HCT116 (cell line): ENCODE measurements at regions not wholly inside any gene's neighbourhood (a gene's known extent, or its start where the extent isn't known, plus 50 kb on each side); places are given as distances from the start of the nearest gene placed in this dataset.

Experiments
- ATAC-seq: fragments of 200-7000 bp; cut with Tn5 transposase; 2 replicates; pipeline ENCODE4 v1.9.1; 2020; ENCODE audit warnings: mild to moderate bottlenecking, moderate library complexity
- BruUV-seq: library from RNA; stranded (reverse); fragments of 400-500 nt; replicated peaks from 2 replicates; lab custom pipeline; 2021; lab: Mats Ljungman, UMichigan
- CTCF ChIA-PET: fragments of 300-600 bp; sonication (Branson Sonifier 250); formaldehyde crosslinking; loops from one replicate; lab custom pipeline; 2021; ENCODE audit warnings: antibody characterized with exemption; lab: Charles Lee
- POLR2A ChIA-PET: fragments of 300-600, 350-600 bp; sonication (Branson Sonifier 250); formaldehyde crosslinking; loops from one replicate; lab custom pipeline; 2021; ENCODE audit warnings: antibody characterized with exemption; lab: Charles Lee
- RAD21 ChIA-PET, 2 experiments: fragments of 300-600 bp; sonication (Branson Sonifier 250); formaldehyde crosslinking; loops; one replicate each; lab custom pipeline; 2023; ENCODE audit warnings: low total read pairs in 2 of 2; ENCODE audit not compliant: uncharacterized antibody in 2 of 2, unreplicated experiment in 2 of 2, low non-redundant PET in 1 of 2; lab: Charles Lee
- DNase-seq: peaks from one replicate; pipeline ENCODE4 v3.0.0-alpha.2; 2010; ENCODE audit warnings: low read depth, low spot score
- H2AFZ ChIP-seq: fragments of 200-600 bp; shearing (Covaris generic), sonication (generic); 2 replicates; pipeline ENCODE4 v1.6.1; 2017; ENCODE audit warnings: low read depth, mixed run types, mixed read lengths, antibody characterized with exemption, low read length; ENCODE audit not compliant: poor library complexity, severe bottlenecking
- H3K27ac ChIP-seq: 2 replicates; pipeline ENCODE4 v1.5.1; 2012; ENCODE audit warnings: low read depth, low read length
- H3K27me3 ChIP-seq: fragments of 200-600 bp; sonication (generic); 2 replicates; pipeline ENCODE4 v1.6.1; 2016; ENCODE audit warnings: mixed run types, low read length, mixed read lengths; ENCODE audit not compliant: insufficient read depth
- H3K36me3 ChIP-seq, 2 experiments: fragments of 200-500 bp in 1 of 2; fragments of 200-600 bp in 1 of 2; sonication (Bioruptor generic) in 1 of 2; sonication (generic) in 1 of 2; 2 replicates each; pipeline versions ENCODE4 v1.5.1 to v1.6.1; 2014 to 2016; ENCODE audit warnings: low read length in 2 of 2, inconsistent platforms in 1 of 2, mixed read lengths in 1 of 2, mixed run types in 1 of 2; ENCODE audit not compliant: insufficient read depth in 2 of 2, control insufficient read depth in 1 of 2
- H3K4me1 ChIP-seq, 2 experiments: fragments of 200-600 bp in 1 of 2; sonication (generic) in 1 of 2; 2 replicates each; pipeline versions ENCODE4 v1.5.1 to v1.6.1; 2012 to 2017; ENCODE audit warnings: low read length in 2 of 2, inconsistent platforms in 1 of 2, mild to moderate bottlenecking in 1 of 2, mixed read lengths in 1 of 2, mixed run types in 1 of 2, moderate library complexity in 1 of 2; ENCODE audit not compliant: insufficient read depth in 2 of 2, control insufficient read depth in 1 of 2
- H3K4me2 ChIP-seq: fragments of 200-600 bp; sonication (generic); 2 replicates; pipeline ENCODE4 v1.6.1; 2017; ENCODE audit warnings: mixed run types, low read length, mixed read lengths
- H3K4me3 ChIP-seq, 2 experiments: fragments of 200-600 bp in 1 of 2; sonication (generic) in 1 of 2; replicated peaks in 1 of 2; 2 replicates each; pipeline ENCODE4 v1.5.1; 2011 to 2016; ENCODE audit warnings: low read length in 2 of 2, control low read depth in 1 of 2, low read depth in 1 of 2, mild to moderate bottlenecking in 1 of 2, mixed read lengths in 1 of 2, mixed run types in 1 of 2
- H3K79me2 ChIP-seq: fragments of 200-600 bp; sonication (generic); 2 replicates; pipeline ENCODE4 v1.6.1; 2017; ENCODE audit warnings: mild to moderate bottlenecking, mixed run types, low read length, moderate library complexity, mixed read lengths; ENCODE audit not compliant: insufficient read depth
- H3K9ac ChIP-seq: fragments of 200-600 bp; sonication (generic); 2 replicates; pipeline ENCODE4 v1.6.1; 2016; ENCODE audit warnings: low read length, mixed read lengths
- H3K9me2 ChIP-seq: fragments of 200-600 bp; sonication (generic), shearing (Covaris generic); 2 replicates; pipeline ENCODE4 v1.6.1; 2017; ENCODE audit warnings: mixed run types, mild to moderate bottlenecking, moderate library complexity; ENCODE audit not compliant: insufficient read depth
- H3K9me3 ChIP-seq, 2 experiments: fragments of 200-500 bp in 1 of 2; fragments of 200-600 bp in 1 of 2; sonication (Bioruptor generic) in 1 of 2; sonication (generic) in 1 of 2; 2 replicates each; pipeline ENCODE4 v1.6.1; 2014 to 2017; ENCODE audit warnings: low read length in 2 of 2, mixed read lengths in 2 of 2, inconsistent platforms in 1 of 2, low read depth in 1 of 2, mild to moderate bottlenecking in 1 of 2, mixed run types in 1 of 2, moderate library complexity in 1 of 2; ENCODE audit not compliant: control insufficient read depth in 1 of 2, insufficient read depth in 1 of 2
- H4K20me1 ChIP-seq: fragments of 200-600 bp; sonication (generic), shearing (Covaris generic); 2 replicates; pipeline ENCODE4 v1.6.1; 2017; ENCODE audit warnings: mixed run types, mild to moderate bottlenecking, moderate library complexity; ENCODE audit not compliant: insufficient read depth
- EZH2phosphoT487 ChIP-seq: fragments of 200-600 bp; IDR thresholded peaks from 2 replicates; pipeline ENCODE4 v1.6.1; 2018; ENCODE audit warnings: antibody characterized with exemption, borderline replicate concordance
- POLR2AphosphoS5 ChIP-seq: IDR thresholded peaks from 2 replicates; pipeline ENCODE4 v1.6.1; 2011; ENCODE audit warnings: mild to moderate bottlenecking, low read depth, low read length, moderate library complexity
- SIN3A ChIP-seq: IDR thresholded peaks from 2 replicates; pipeline ENCODE4 v1.6.1; 2012; ENCODE audit warnings: low read depth
- SP1 ChIP-seq: IDR thresholded peaks from 2 replicates; pipeline ENCODE4 v1.6.1; 2012; ENCODE audit warnings: low read depth
- intact Hi-C: fragments of 100-400 bp; cut with micrococcal nuclease; formaldehyde crosslinking; loops from 2 replicates; pipeline ENCODE4 v1.10.0; 2022
- TF ChIP-seq, protein P1 (sequence below), 3 experiments: fragments of 200-600 bp in 1 of 3; sonication (generic) in 1 of 3; IDR thresholded peaks in 2 of 3; conservative IDR thresholded peaks in 1 of 3; 2 replicates each; pipeline ENCODE4 v1.5.1; 2012 to 2017; ENCODE audit warnings: low read depth in 2 of 3, low read length in 2 of 3, antibody characterized with exemption in 1 of 3, borderline replicate concordance in 1 of 3, control low read depth in 1 of 3, mild to moderate bottlenecking in 1 of 3, mixed read lengths in 1 of 3, mixed run types in 1 of 3, moderate library complexity in 1 of 3; ENCODE audit not compliant: insufficient read depth in 1 of 3
- TF ChIP-seq, protein P2 (sequence below): IDR thresholded peaks from 2 replicates; pipeline ENCODE4 v1.6.1; 2012; ENCODE audit warnings: low read depth

DNA sequence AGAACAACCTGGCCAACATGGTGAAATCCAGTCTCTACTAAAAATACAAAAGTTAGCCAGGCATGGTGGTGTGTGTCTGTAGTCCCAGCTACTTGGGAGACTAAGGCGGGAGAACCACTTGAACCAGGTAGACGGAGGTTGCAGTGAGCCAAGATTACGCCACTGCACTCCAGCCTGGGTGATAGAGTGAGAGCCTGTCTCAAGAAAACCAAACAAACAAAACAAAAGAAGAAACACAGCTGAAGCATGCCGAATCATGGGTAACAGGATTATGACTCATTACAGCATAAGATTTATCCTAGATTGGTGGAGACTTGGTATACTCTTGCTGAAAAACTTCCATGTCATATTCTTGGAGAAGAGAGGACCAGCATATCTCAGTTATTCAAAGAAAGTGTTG lies 236.7 kb upstream of the CCNH start:
- intact Hi-C loops, result no loop called here
- Histone ChIP-seq H3K4me1 (no peaks in the 10 kb centered on the region), H3K4me3 (no peak overlapping the region), H2AFZ (no peak overlapping the region), H3K9ac (no peak overlapping the region), H3K27ac (no peak overlapping the region), H3K9me2 (no peaks in the 10 kb centered on the region), H3K9me3 (no peaks in the 10 kb centered on the region), H3K79me2 (no peaks in the 10 kb centered on the region), H3K27me3 (no peaks in the 10 kb centered on the region), H3K4me2 (no peak overlapping the region), H3K36me3 (no peaks in the 10 kb centered on the region), H4K20me1 (no peaks in the 10 kb centered on the region)
- ChIA-PET RAD21 (no interaction called here), POLR2A (no interaction called here), CTCF (no interaction called here)
- TF ChIP-seq EZH2phosphoT487, result no peak
- TF ChIP-seq, protein P1, sequence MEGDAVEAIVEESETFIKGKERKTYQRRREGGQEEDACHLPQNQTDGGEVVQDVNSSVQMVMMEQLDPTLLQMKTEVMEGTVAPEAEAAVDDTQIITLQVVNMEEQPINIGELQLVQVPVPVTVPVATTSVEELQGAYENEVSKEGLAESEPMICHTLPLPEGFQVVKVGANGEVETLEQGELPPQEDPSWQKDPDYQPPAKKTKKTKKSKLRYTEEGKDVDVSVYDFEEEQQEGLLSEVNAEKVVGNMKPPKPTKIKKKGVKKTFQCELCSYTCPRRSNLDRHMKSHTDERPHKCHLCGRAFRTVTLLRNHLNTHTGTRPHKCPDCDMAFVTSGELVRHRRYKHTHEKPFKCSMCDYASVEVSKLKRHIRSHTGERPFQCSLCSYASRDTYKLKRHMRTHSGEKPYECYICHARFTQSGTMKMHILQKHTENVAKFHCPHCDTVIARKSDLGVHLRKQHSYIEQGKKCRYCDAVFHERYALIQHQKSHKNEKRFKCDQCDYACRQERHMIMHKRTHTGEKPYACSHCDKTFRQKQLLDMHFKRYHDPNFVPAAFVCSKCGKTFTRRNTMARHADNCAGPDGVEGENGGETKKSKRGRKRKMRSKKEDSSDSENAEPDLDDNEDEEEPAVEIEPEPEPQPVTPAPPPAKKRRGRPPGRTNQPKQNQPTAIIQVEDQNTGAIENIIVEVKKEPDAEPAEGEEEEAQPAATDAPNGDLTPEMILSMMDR (IDR thresholded peaks at IDR 0.05 in 2 of 3, conservative IDR thresholded peaks at IDR 0.05 in 1 of 3; ENCODE audit: borderline replicate concordance in 1 of 3, insufficient read depth in 1 of 3, low read depth in 2 of 3, low read length in 2 of 3), result no peak
- TF ChIP-seq POLR2AphosphoS5, result no peak
- TF ChIP-seq, protein P2, sequence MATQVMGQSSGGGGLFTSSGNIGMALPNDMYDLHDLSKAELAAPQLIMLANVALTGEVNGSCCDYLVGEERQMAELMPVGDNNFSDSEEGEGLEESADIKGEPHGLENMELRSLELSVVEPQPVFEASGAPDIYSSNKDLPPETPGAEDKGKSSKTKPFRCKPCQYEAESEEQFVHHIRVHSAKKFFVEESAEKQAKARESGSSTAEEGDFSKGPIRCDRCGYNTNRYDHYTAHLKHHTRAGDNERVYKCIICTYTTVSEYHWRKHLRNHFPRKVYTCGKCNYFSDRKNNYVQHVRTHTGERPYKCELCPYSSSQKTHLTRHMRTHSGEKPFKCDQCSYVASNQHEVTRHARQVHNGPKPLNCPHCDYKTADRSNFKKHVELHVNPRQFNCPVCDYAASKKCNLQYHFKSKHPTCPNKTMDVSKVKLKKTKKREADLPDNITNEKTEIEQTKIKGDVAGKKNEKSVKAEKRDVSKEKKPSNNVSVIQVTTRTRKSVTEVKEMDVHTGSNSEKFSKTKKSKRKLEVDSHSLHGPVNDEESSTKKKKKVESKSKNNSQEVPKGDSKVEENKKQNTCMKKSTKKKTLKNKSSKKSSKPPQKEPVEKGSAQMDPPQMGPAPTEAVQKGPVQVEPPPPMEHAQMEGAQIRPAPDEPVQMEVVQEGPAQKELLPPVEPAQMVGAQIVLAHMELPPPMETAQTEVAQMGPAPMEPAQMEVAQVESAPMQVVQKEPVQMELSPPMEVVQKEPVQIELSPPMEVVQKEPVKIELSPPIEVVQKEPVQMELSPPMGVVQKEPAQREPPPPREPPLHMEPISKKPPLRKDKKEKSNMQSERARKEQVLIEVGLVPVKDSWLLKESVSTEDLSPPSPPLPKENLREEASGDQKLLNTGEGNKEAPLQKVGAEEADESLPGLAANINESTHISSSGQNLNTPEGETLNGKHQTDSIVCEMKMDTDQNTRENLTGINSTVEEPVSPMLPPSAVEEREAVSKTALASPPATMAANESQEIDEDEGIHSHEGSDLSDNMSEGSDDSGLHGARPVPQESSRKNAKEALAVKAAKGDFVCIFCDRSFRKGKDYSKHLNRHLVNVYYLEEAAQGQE, result no peak
- TF ChIP-seq SP1, result no peak
- TF ChIP-seq SIN3A, result no peak
- no peak for ATAC-seq
- no TSS peak for BruUV-seq
- no peak for DNase-seq
